Lung (tissue), 11 donors: ENCODE measurements at regions not wholly inside any gene's neighbourhood (a gene's known extent, or its start where the extent isn't known, plus 50 kb on each side); places are given as distances from the start of the nearest gene placed in this dataset.

Source experiments
- ATAC-seq: fragments of 200-7000 bp; cut with Tn5 transposase; one replicate; pipeline ENCODE4 v1.9.1; 2020; ENCODE audit warnings: moderate number of reproducible peaks; ENCODE audit not compliant: insufficient read depth, low FRiP score
- DNase-seq, 3 donors: peaks; one replicate each; pipeline ENCODE4 v3.0.0-alpha.2; 2013 to 2017
- H3K27ac ChIP-seq, 2 donors: one replicate each; pipeline ENCODE4 v1.5.1; 2013; ENCODE audit warnings: mild to moderate bottlenecking in 2 of 2, moderate library complexity in 2 of 2, control low read depth in 1 of 2, inconsistent platforms in 1 of 2, low read depth in 1 of 2, low read length in 1 of 2
- H3K27me3 ChIP-seq, 3 donors: one replicate each; pipeline ENCODE4 v1.5.1; 2013; ENCODE audit warnings: low read length in 2 of 3; ENCODE audit not compliant: control insufficient read depth in 3 of 3, insufficient read depth in 3 of 3
- H3K36me3 ChIP-seq, 4 donors: one replicate each; pipeline ENCODE4 v1.5.1; 2013; ENCODE audit warnings: low read length in 4 of 4, mild to moderate bottlenecking in 1 of 4, moderate library complexity in 1 of 4; ENCODE audit not compliant: control insufficient read depth in 4 of 4, insufficient read depth in 4 of 4
- H3K4me1 ChIP-seq, 5 donors: one replicate each; pipeline ENCODE4 v1.5.1; 2013; ENCODE audit warnings: low read length in 5 of 5, mild to moderate bottlenecking in 2 of 5, moderate library complexity in 1 of 5; ENCODE audit not compliant: control insufficient read depth in 5 of 5, insufficient read depth in 5 of 5
- H3K4me3 ChIP-seq: one replicate; pipeline ENCODE4 v1.5.1; 2013; ENCODE audit warnings: mild to moderate bottlenecking, control low read depth, moderate library complexity
- H3K9ac ChIP-seq, 2 donors: one replicate each; pipeline ENCODE4 v1.5.1; 2013; ENCODE audit warnings: low read length in 2 of 2, control low read depth in 1 of 2; ENCODE audit not compliant: insufficient read depth in 1 of 2
- H3K9me3 ChIP-seq, 4 donors: one replicate each; pipeline ENCODE4 v1.5.1; 2013; ENCODE audit warnings: low read length in 3 of 4, mild to moderate bottlenecking in 1 of 4, moderate library complexity in 1 of 4; ENCODE audit not compliant: control insufficient read depth in 4 of 4, insufficient read depth in 3 of 4
- CTCF ChIP-seq: IDR thresholded peaks from 2 replicates; pipeline ENCODE4 v1.5.1; 2012; ENCODE audit warnings: mild to moderate bottlenecking; ENCODE audit errors: control extremely low read depth, extremely low read depth
- WGBS, 2 donors: extraction: QIAGEN DNeasy Blood & Tissue Kit; methylation state at CpG; one replicate each; pipeline ENCODE4 v1.1.7; 2013; 5-methylcytosine and 5-hydroxymethylcytosine counted together
- donor health status: control.
- donor health status: control.
- donor health status: Bipolar disorder and iron deficiency.
- donor health status: healthy.
- donor health status: DM: yes; HTN: yes; CAD: no.

GRCh38 chr1:163504331-163504978 lies 182.7 kb downstream of the NUF2 start:
- H3K9ac ChIP-seq = no peak overlapping the region
- no peaks in the 10 kb centered on the region for H3K9me3 ChIP-seq
- H3K27ac ChIP-seq = no peak overlapping the region
- no peak for DNase-seq
- H3K27me3 ChIP-seq = no peaks in the 10 kb centered on the region
- no peaks in the 10 kb centered on the region for H3K4me1 ChIP-seq
- no peak overlapping the region for H3K4me3 ChIP-seq
- H3K36me3 ChIP-seq = no peaks in the 10 kb centered on the region
- 85 to 93% methylated on average over 10 of the region's 10 CpGs for WGBS, 2 donors
- no peak for ATAC-seq
- TF ChIP-seq CTCF = no peak

- H3K27me3 ChIP-seq = no peaks in the 10 kb centered on the region
- ATAC-seq = no peak
Observed at GRCh38 chr1:163509114-163509513, 187.4 kb downstream of the NUF2 start.

GRCh38 chr1:163512349-163512989 lies 190.7 kb downstream of the NUF2 start:
- Histone ChIP-seq H3K9ac (no peak overlapping the region), H3K4me3 (no peak overlapping the region), H3K27me3 (no peaks in the 10 kb centered on the region), H3K4me1 (no peaks in the 10 kb centered on the region), H3K9me3 (peaks cover 0 to 8% (median 0%) of the 10 kb centered on the region in 4 donors), H3K36me3 (no peaks in the 10 kb centered on the region), H3K27ac (no peak overlapping the region)
- TF ChIP-seq CTCF = no peak
- DNase-seq = no peak
- ATAC-seq = no peak
- 79 to 83% methylated on average over 2 of the region's 2 CpGs for WGBS, 2 donors

More at GRCh38 chr1:163509114-163509513, 187.4 kb downstream of the NUF2 start:
- Histone ChIP-seq H3K27ac (no peak overlapping the region), H3K4me1 (no peaks in the 10 kb centered on the region), H3K36me3 (no peaks in the 10 kb centered on the region), H3K9me3 (peaks cover 0 to 6% (median 0%) of the 10 kb centered on the region in 4 donors), H3K4me3 (no peak overlapping the region), H3K9ac (no peak overlapping the region)
- WGBS, 2 donors = 80% methylated on average over 2 of the region's 2 CpGs
- DNase-seq = no peak
- TF ChIP-seq CTCF = no peak
